Smooth muscle cell (in vitro differentiated cells): ENCODE measurements at regions not wholly inside any gene's neighbourhood (a gene's known extent, or its start where the extent isn't known, plus 50 kb on each side); places are given as distances from the start of the nearest gene placed in this dataset.

ENCODE experiments used
- DNase-seq: peaks from one replicate; lab custom pipeline; 2025; ENCODE audit not compliant: unreplicated experiment; lab: John Stamatoyannopoulos, UW
- H2AFZ ChIP-seq: fragments of 200-600 bp; sonication (generic); 2 replicates; pipeline ENCODE4 v1.6.0; 2016; ENCODE audit warnings: antibody characterized with exemption, low read depth, mild to moderate bottlenecking
- H3F3A ChIP-seq: fragments of 200-600 bp; sonication (generic); 2 replicates; pipeline ENCODE4 v1.6.0; 2017; ENCODE audit warnings: antibody characterized with exemption, low read depth
- H3K27ac ChIP-seq: fragments of 200-600 bp; sonication (generic); 2 replicates; pipeline ENCODE4 v1.5.1; 2016; ENCODE audit warnings: low read depth, mild to moderate bottlenecking
- H3K27me3 ChIP-seq: fragments of 200-600 bp; sonication (generic); 2 replicates; pipeline ENCODE4 v1.6.1; 2016; ENCODE audit warnings: low read depth, mild to moderate bottlenecking
- H3K36me3 ChIP-seq: fragments of 200-600 bp; sonication (generic); 2 replicates; pipeline ENCODE4 v1.5.1; 2016; ENCODE audit warnings: low read depth
- H3K4me1 ChIP-seq: fragments of 200-600 bp; sonication (generic); 2 replicates; pipeline ENCODE4 v1.5.1; 2016; ENCODE audit warnings: low read depth
- H3K4me2 ChIP-seq: fragments of 200-600 bp; sonication (generic); 2 replicates; pipeline ENCODE4 v1.6.0; 2016; ENCODE audit warnings: mild to moderate bottlenecking
- H3K4me3 ChIP-seq: fragments of 200-600 bp; sonication (generic); 2 replicates; pipeline ENCODE4 v1.5.1; 2016; ENCODE audit warnings: mild to moderate bottlenecking
- H3K79me2 ChIP-seq: fragments of 200-600 bp; sonication (generic); 2 replicates; pipeline ENCODE4 v1.6.0; 2016; ENCODE audit warnings: low read depth, mild to moderate bottlenecking
- H3K9ac ChIP-seq: fragments of 200-600 bp; sonication (generic); 2 replicates; pipeline ENCODE4 v1.6.0; 2016; ENCODE audit warnings: low read depth
- H3K9me3 ChIP-seq: fragments of 200-600 bp; sonication (generic); replicated peaks from 2 replicates; pipeline ENCODE4 v1.5.1; 2016; ENCODE audit warnings: low read depth
- H4K20me1 ChIP-seq: fragments of 200-600 bp; sonication (generic); 2 replicates; pipeline ENCODE4 v1.6.0; 2016; ENCODE audit warnings: low read depth
- CTCF ChIP-seq: fragments of 200-600 bp; sonication (generic); IDR thresholded peaks from 2 replicates; pipeline ENCODE4 v1.5.1; 2017; ENCODE audit warnings: borderline replicate concordance, mild to moderate bottlenecking, antibody characterized with exemption; ENCODE audit not compliant: insufficient read depth, poor library complexity, severe bottlenecking
- WGBS: methylation state at CpG from one replicate; pipeline ENCODE4 v1.1.7; 2016; ENCODE audit warnings: low lambda C conversion rate; 5-methylcytosine and 5-hydroxymethylcytosine counted together

- H3K4me3 ChIP-seq = no peak overlapping the region
- no peak for TF ChIP-seq CTCF
- no peak overlapping the region for H3K4me2 ChIP-seq
- H3F3A ChIP-seq = no peaks in the 10 kb centered on the region
- H3K4me1 ChIP-seq = no peaks in the 10 kb centered on the region
- no peaks in the 10 kb centered on the region for H3K27me3 ChIP-seq
- no peaks in the 10 kb centered on the region for H3K9me3 ChIP-seq
- H2AFZ ChIP-seq = no peak overlapping the region
- no peaks in the 10 kb centered on the region for H3K79me2 ChIP-seq
- no peak overlapping the region for H3K9ac ChIP-seq
- WGBS = 82% methylated on average over 2 of the region's 2 CpGs
- H3K36me3 ChIP-seq = no peaks in the 10 kb centered on the region
- no peak overlapping the region for H3K27ac ChIP-seq
- DNase-seq = no peak
- H4K20me1 ChIP-seq = no peaks in the 10 kb centered on the region
These were observed 661.9 kb upstream of the SALL1 start for GRCh38 chr16:51812945-51813344.

- Histone ChIP-seq H3K9ac (no peak overlapping the region), H3K4me3 (no peak overlapping the region), H3F3A (no peaks in the 10 kb centered on the region), H3K4me2 (no peak overlapping the region), H2AFZ (no peak overlapping the region), H3K27me3 (peaks cover 22% of the 10 kb centered on the region), H3K9me3 (no peaks in the 10 kb centered on the region), H3K36me3 (no peaks in the 10 kb centered on the region), H3K79me2 (no peaks in the 10 kb centered on the region), H4K20me1 (no peaks in the 10 kb centered on the region), H3K27ac (no peak overlapping the region), H3K4me1 (no peaks in the 10 kb centered on the region)
- 30% methylated on average over 2 of the region's 2 CpGs for WGBS
- TF ChIP-seq CTCF = no peak
- no peak for DNase-seq
These were observed 656.5 kb upstream of the SALL1 start for GRCh38 chr16:51807551-51807950.

- Histone ChIP-seq H3K4me3 (no peak overlapping the region), H3K4me2 (no peak overlapping the region), H3K4me1 (no peaks in the 10 kb centered on the region), H3F3A (no peaks in the 10 kb centered on the region), H3K9me3 (no peaks in the 10 kb centered on the region), H3K27ac (no peak overlapping the region), H3K27me3 (peaks cover 23% of the 10 kb centered on the region), H3K36me3 (no peaks in the 10 kb centered on the region), H2AFZ (no peak overlapping the region), H3K9ac (no peak overlapping the region), H4K20me1 (no peaks in the 10 kb centered on the region), H3K79me2 (no peaks in the 10 kb centered on the region)
- no peak for TF ChIP-seq CTCF
- no peak for DNase-seq
These were observed 650.6 kb upstream of the SALL1 start for GRCh38 chr16:51801635-51802034.

GRCh38 chr16:51797669-51798259 is 646.7 kb upstream of the SALL1 start:
- no peak for DNase-seq
- 25% methylated on average over 6 of the region's 6 CpGs for WGBS
- Histone ChIP-seq H3K9ac (no peak overlapping the region), H3K4me1 (no peaks in the 10 kb centered on the region), H3K79me2 (no peaks in the 10 kb centered on the region), H3K4me2 (peak overlapping the region; percentile 18), H3K9me3 (no peaks in the 10 kb centered on the region), H3K36me3 (no peaks in the 10 kb centered on the region), H3K27me3 (peaks cover 18% of the 10 kb centered on the region), H4K20me1 (no peaks in the 10 kb centered on the region), H3K4me3 (no peak overlapping the region), H2AFZ (no peak overlapping the region), H3F3A (no peaks in the 10 kb centered on the region), H3K27ac (no peak overlapping the region)
- no peak for TF ChIP-seq CTCF
